Fibroblast of villous mesenchyme (primary cell): ENCODE measurements at regions not wholly inside any gene's neighbourhood (a gene's known extent, or its start where the extent isn't known, plus 50 kb on each side); places are given as distances from the start of the nearest gene placed in this dataset.

ENCODE experiments used
- DNase-seq: peaks from one replicate; pipeline ENCODE4 v3.0.0-alpha.2; 2010; ENCODE audit warnings: low read depth
- H3K4me3 ChIP-seq: 2 replicates; pipeline ENCODE4 v1.5.1; 2011; ENCODE audit warnings: low read depth, mild to moderate bottlenecking, low read length
- CTCF ChIP-seq: IDR thresholded peaks from 2 replicates; pipeline ENCODE4 v1.5.1; 2012; ENCODE audit warnings: low read depth, mild to moderate bottlenecking, low read length; ENCODE audit not compliant: insufficient read depth

DNA sequence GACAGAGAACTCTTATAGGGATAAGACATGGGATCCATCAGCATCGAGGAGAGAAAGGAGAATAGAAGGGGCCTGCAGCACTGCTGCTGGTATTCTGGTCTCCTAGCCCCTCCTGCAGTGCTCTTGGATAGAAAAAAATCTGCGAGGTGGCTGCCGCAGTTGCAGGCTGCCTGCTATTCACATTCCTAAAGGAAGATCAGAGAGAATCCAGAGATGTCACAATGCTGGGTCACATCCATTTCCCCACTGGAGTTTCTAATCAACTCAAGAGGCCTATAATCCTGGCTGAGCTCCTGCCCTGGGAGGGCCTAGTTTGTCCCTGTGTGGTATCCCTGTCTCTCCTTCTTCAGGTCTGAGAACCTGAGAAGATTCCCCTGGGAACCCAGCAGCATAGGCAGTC lies 357.8 kb downstream of the MAFB start:
- H3K4me3 ChIP-seq, result no peak overlapping the region
- no peak for TF ChIP-seq CTCF
- no peak for DNase-seq

DNA sequence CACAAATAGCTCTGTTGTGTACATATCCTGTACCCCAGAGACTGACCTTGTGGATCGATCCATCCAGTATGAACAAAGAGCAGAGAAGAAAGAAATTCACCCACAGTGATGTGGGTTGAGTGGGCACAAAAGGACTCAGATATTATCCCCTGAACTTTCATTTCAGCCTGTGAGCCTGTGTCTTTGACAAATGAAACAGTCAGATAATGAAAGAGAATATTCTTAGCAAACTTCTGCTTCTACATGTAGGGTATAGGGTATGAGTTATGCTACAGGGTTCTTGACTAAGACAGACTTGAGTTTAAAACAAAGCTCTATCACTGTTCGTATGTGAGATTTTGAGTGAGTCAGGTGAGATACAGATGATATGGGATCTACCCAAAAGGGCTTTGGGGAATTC lies 359.7 kb downstream of the MAFB start:
- TF ChIP-seq CTCF, result no peak
- DNase-seq, result no peak
- no peak overlapping the region for H3K4me3 ChIP-seq

GRCh38 chr20:40326784-40327183 lies 362.3 kb downstream of the MAFB start:
- no peak for TF ChIP-seq CTCF
- no peak for DNase-seq
- no peak overlapping the region for H3K4me3 ChIP-seq

GRCh38 chr20:40325006-40325568 lies 363.9 kb downstream of the MAFB start:
- no peak overlapping the region for H3K4me3 ChIP-seq
- no peak for TF ChIP-seq CTCF
- no peak for DNase-seq

- no peak for DNase-seq
- H3K4me3 ChIP-seq, result no peak overlapping the region
- TF ChIP-seq CTCF, result no peak
Observed at GRCh38 chr20:40323361-40323794, 365.7 kb downstream of the MAFB start.

DNA sequence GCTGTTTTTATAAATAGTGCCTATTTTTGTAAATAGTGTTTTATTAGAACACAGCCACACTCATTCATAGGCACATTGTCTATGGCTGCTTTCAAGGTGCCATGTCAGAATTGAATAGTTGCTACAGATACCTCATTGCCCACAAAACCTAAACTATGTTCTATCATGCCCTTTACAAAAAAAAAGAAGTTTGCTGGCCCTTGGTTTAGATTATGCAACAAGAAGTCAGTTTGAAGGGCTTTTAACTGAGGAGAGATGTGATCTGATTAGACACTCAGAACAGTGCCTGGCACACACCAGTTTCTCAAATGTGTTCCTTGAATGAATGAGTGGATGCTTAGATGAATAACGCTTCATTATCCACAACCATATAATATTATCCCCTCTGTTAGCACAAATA lies 366.1 kb downstream of the MAFB start:
- no peak overlapping the region for H3K4me3 ChIP-seq
- DNase-seq, result no peak
- no peak for TF ChIP-seq CTCF

- no peak for DNase-seq
- TF ChIP-seq CTCF, result no peak
- H3K4me3 ChIP-seq, result no peak overlapping the region
Observed at GRCh38 chr20:40320517-40321011, 368.5 kb downstream of the MAFB start.
